PC-9 (cell line): ENCODE measurements at regions not wholly inside any gene's neighbourhood (a gene's known extent, or its start where the extent isn't known, plus 50 kb on each side); places are given as distances from the start of the nearest gene placed in this dataset.
"Not testable (repeated sequence)": the region's sequence is repeated elsewhere in the genome, so short reads cannot be mapped to it uniquely, and the experiment has no call there.

ENCODE experiments used
- BruUV-seq: library from RNA; stranded (reverse); fragments of 400-500 nt; replicated peaks from 2 replicates; lab custom pipeline; 2021; lab: Mats Ljungman, UMichigan
- CTCF ChIA-PET: fragments of 300-600 bp; sonication (Branson Sonifier 250); formaldehyde crosslinking; loops from one replicate; lab custom pipeline; 2022; ENCODE audit warnings: antibody characterized with exemption; lab: Charles Lee
- POLR2A ChIA-PET: fragments of 300-600 bp; sonication (Branson Sonifier 250); formaldehyde crosslinking; loops from one replicate; lab custom pipeline; 2022; ENCODE audit warnings: antibody characterized with exemption; ENCODE audit not compliant: unreplicated experiment; lab: Charles Lee
- DNase-seq, 2 experiments: peaks; one replicate each; pipeline versions ENCODE4 v3.0.0 to v3.0.0-alpha.2; 2015 to 2022; ENCODE audit warnings: mixed read lengths in 1 of 2
- H2AFZ ChIP-seq: fragments of 200-600 bp; sonication (generic); 2 replicates; pipeline ENCODE4 v1.8.1; 2017; ENCODE audit warnings: antibody characterized with exemption
- H3F3A ChIP-seq: fragments of 200-600 bp; sonication (generic); 2 replicates; pipeline ENCODE4 v1.8.1; 2017; ENCODE audit warnings: antibody characterized with exemption, mild to moderate bottlenecking, low read depth; ENCODE audit not compliant: insufficient read depth
- H3K27ac ChIP-seq: fragments of 200-600 bp; sonication (generic); 2 replicates; pipeline ENCODE4 v1.6.1; 2016; ENCODE audit warnings: mixed run types
- H3K27me3 ChIP-seq: fragments of 200-600 bp; sonication (generic); 2 replicates; pipeline ENCODE4 v1.6.1; 2016; ENCODE audit warnings: low read depth, mixed run types; ENCODE audit not compliant: insufficient read depth
- H3K36me3 ChIP-seq: fragments of 200-600 bp; sonication (generic); 2 replicates; pipeline ENCODE4 v1.6.1; 2016; ENCODE audit warnings: low read depth, mixed run types
- H3K4me1 ChIP-seq: fragments of 200-600 bp; sonication (generic); replicated peaks from 2 replicates; pipeline ENCODE4 v1.6.1; 2016; ENCODE audit warnings: mixed run types; ENCODE audit not compliant: insufficient read depth
- H3K4me2 ChIP-seq: fragments of 200-600 bp; sonication (generic); 2 replicates; pipeline ENCODE4 v1.6.1; 2017; ENCODE audit warnings: mixed run types
- H3K4me3 ChIP-seq: fragments of 200-600 bp; sonication (generic); 2 replicates; pipeline ENCODE4 v1.6.1; 2016; ENCODE audit warnings: mixed run types
- H3K79me2 ChIP-seq: fragments of 200-600 bp; sonication (generic); 2 replicates; pipeline ENCODE4 v1.6.1; 2017; ENCODE audit warnings: low read depth, mixed run types
- H3K9me2 ChIP-seq: fragments of 200-600 bp; sonication (generic); 2 replicates; pipeline ENCODE4 v1.8.1; 2017; ENCODE audit warnings: mild to moderate bottlenecking; ENCODE audit not compliant: insufficient read depth
- H3K9me3 ChIP-seq: fragments of 200-600 bp; sonication (generic); 2 replicates; pipeline ENCODE4 v1.8.1; 2016; ENCODE audit warnings: low read depth; ENCODE audit not compliant: insufficient read depth
- H4K20me1 ChIP-seq: fragments of 200-600 bp; sonication (generic); 2 replicates; pipeline ENCODE4 v1.8.1; 2017; ENCODE audit not compliant: insufficient read depth
- EZH2 ChIP-seq: fragments of 200-600 bp; sonication (generic); IDR thresholded peaks from 2 replicates; pipeline ENCODE4 v1.8.0; 2017; ENCODE audit warnings: antibody characterized with exemption, low read depth
- intact Hi-C: fragments of 100-400 bp; cut with micrococcal nuclease; formaldehyde crosslinking; loops from one replicate; pipeline ENCODE4 v1.10.0; 2022; ENCODE audit not compliant: unreplicated experiment
- TF ChIP-seq, protein P1 (sequence below): fragments of 200-600 bp; sonication (generic); conservative IDR thresholded peaks from 2 replicates; pipeline ENCODE4 v1.6.1; 2017; ENCODE audit warnings: mixed run types, antibody characterized with exemption, mild to moderate bottlenecking, moderate library complexity

GRCh38 chrX:92163035-92163434, 383.9 kb downstream of the PCDH11X start:
- H3K79me2 ChIP-seq, H3K36me3 ChIP-seq, H3K9me2 ChIP-seq, H3F3A ChIP-seq, H3K4me3 ChIP-seq, H2AFZ ChIP-seq, H3K27ac ChIP-seq, H3K4me1 ChIP-seq, intact Hi-C loops, H3K27me3 ChIP-seq, H4K20me1 ChIP-seq, CTCF ChIA-PET, BruUV-seq, DNase-seq, H3K4me2 ChIP-seq, H3K9me3 ChIP-seq: not testable (repeated sequence)
- POLR2A ChIA-PET: interaction anchor here (0.6 kb wide), 1 partner anchor 12 kb away, joined by 4 read pairs; no protein-coding TSS in a partner anchor

DNA sequence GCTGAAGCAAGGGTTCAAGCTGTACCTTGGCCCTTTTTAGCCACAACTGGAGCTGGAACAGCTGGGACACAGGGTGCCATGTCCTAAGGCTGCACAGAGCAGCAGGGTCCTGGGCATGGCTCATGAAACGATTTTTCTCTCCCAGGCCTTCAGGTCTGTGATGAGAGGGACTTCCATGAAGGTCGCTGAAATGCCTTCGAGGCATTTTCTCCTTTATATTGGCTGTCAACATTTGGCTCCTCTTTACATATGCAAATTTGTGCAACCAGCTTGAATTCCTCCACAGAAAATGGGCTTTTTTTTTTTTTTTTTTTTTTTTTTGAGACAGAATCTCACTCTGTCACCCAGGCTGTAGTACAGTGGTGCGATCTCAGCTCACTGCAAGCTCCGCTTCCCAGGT, 430.8 kb downstream of the PCDH11X start:
- ChIA-PET POLR2A (no interaction called here), CTCF (no interaction called here)
- Histone ChIP-seq H3K79me2 (no peaks in the 10 kb centered on the region), H3K27me3 (no peaks in the 10 kb centered on the region), H2AFZ (no peak overlapping the region), H3F3A (no peaks in the 10 kb centered on the region), H3K4me3 (no peak overlapping the region), H3K27ac (no peak overlapping the region), H3K4me1 (no peaks in the 10 kb centered on the region), H3K36me3 (no peaks in the 10 kb centered on the region), H3K9me3 (no peaks in the 10 kb centered on the region), H3K9me2 (no peaks in the 10 kb centered on the region), H4K20me1 (no peaks in the 10 kb centered on the region), H3K4me2 (no peak overlapping the region)
- no peak for DNase-seq
- no TSS peak for BruUV-seq
- intact Hi-C loops: no loop called here
- TF ChIP-seq EZH2: no peak
- TF ChIP-seq, protein P1, sequence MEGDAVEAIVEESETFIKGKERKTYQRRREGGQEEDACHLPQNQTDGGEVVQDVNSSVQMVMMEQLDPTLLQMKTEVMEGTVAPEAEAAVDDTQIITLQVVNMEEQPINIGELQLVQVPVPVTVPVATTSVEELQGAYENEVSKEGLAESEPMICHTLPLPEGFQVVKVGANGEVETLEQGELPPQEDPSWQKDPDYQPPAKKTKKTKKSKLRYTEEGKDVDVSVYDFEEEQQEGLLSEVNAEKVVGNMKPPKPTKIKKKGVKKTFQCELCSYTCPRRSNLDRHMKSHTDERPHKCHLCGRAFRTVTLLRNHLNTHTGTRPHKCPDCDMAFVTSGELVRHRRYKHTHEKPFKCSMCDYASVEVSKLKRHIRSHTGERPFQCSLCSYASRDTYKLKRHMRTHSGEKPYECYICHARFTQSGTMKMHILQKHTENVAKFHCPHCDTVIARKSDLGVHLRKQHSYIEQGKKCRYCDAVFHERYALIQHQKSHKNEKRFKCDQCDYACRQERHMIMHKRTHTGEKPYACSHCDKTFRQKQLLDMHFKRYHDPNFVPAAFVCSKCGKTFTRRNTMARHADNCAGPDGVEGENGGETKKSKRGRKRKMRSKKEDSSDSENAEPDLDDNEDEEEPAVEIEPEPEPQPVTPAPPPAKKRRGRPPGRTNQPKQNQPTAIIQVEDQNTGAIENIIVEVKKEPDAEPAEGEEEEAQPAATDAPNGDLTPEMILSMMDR: no peak

GRCh38 chrX:92213786-92214185, 434.6 kb downstream of the PCDH11X start:
- intact Hi-C loops: no loop called here
- Histone ChIP-seq H3K4me3 (no peak overlapping the region), H3K79me2 (no peaks in the 10 kb centered on the region), H4K20me1 (no peaks in the 10 kb centered on the region), H3K4me1 (no peaks in the 10 kb centered on the region), H2AFZ (no peak overlapping the region), H3K36me3 (no peaks in the 10 kb centered on the region), H3K9me2 (no peaks in the 10 kb centered on the region), H3K27me3 (no peaks in the 10 kb centered on the region), H3K9me3 (no peaks in the 10 kb centered on the region), H3K27ac (no peak overlapping the region), H3K4me2 (no peak overlapping the region), H3F3A (no peaks in the 10 kb centered on the region)
- BruUV-seq: no TSS peak
- ChIA-PET POLR2A (no interaction called here), CTCF (no interaction called here)
- TF ChIP-seq EZH2: no peak
- TF ChIP-seq, protein P1: no peak
- DNase-seq: no peak

DNA sequence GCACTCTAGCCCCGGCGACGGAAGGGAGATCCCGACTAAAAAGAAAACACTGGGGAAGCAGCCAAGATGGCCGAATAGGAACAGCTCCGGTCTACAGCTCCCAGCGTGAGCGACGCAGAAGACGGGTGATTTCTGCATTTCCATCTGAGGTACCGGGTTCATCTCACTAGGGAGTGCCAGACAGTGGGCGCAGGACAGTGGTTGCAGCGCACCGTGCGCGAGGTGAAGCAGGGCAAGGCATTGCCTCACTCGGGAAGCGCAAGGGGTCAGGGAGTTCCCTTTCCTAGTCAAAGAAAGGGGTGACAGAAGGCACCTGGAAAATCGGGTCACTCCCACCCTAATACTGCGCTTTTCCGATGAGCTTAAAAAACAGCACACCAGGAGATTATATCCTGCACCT, 435.8 kb downstream of the PCDH11X start:
- intact Hi-C loops, BruUV-seq, H3F3A ChIP-seq, H3K9me3 ChIP-seq, H3K4me3 ChIP-seq, H3K4me2 ChIP-seq, H3K27ac ChIP-seq, POLR2A ChIA-PET, H3K79me2 ChIP-seq, H3K36me3 ChIP-seq, H3K4me1 ChIP-seq, CTCF ChIA-PET, H3K9me2 ChIP-seq, DNase-seq, H3K27me3 ChIP-seq, H2AFZ ChIP-seq, H4K20me1 ChIP-seq: not testable (repeated sequence)
